ENCODE measurements at regions not wholly inside any gene's neighbourhood (a gene's known extent, or its start where the extent isn't known, plus 50 kb on each side); places are given as distances from the start of the nearest gene placed in this dataset.
A peak's percentile ranks its signal among the peaks of the same experiment; 100 is the strongest.

DNA sequence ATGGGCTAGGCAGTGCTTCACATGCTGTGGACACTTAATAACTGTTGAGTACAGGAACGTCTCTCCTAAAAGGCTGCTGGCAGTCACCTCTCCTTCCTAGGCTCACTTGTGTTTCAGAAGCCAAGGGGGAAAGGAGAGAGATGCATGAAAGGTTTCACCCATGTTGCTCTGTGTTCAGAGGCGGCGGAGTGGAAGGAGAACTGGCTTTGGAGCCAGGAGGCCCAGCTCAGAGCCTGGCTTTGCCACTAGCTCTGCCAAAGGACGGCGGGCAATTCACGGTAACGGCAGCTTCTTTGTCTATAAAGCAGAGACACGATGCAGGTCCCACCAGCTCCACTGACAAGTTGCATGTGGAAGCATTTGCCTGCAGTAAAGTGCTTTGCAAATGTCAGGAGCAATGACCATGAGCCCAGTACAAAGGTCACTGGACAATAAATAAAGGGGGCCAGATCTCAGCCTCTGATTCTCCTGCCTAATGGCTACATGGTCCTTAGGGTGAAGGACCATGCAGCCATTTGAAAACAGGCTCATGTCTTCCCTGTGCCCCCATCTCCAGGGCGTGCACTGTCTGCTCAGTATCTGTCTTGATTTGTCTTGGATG is 171.7 kb upstream of the TLE3 start:
- peak in 3 of 56 donors; percentile 11 to 14 (median 14) for DNase-seq

DNA sequence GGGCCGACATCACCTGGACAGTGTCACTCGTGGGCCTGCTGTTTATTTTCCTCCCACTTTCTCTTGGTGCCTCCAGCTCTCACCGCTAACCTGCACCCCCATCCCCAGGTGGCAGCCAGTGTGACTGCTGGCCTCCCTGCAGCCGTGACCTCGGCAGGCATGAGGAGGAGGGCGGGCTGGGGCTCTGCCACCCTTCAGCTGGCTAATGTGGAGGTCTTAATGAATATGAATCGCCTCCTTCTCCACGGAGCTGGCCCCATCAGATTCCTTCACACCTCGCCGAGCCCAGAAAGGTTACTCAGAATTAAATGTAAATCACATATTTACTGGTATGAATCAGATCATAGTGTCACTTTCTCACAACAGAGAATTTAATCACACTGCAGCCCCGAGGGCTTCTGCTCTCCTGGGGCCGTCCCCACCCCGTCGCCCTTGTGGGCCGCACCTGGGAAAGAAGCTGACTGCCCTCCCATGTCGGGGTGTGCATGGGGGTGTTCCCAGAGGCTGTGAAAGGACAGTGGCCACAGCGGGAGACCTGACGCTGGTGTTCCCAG is 171.1 kb upstream of the TLE3 start:
- no peak for DNase-seq

DNA sequence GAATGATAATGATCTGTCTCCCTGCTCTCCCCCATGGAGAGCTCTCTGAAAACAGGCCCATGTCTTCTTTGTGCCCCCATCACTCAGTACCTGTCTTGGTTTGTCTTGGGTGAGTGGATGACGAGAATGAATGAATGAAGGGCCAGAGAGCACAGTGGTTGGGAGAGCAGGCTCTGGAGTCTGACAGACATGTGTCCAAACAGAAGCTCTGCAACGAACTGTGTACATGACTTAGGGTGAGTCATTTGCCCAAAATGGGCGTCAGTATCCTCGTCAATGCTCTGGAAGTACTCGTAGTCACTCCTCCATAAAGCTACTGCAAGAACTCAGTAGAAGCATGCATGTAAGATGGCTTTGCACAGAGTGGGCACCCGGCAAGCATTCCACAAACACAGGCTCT is 170.2 kb upstream of the TLE3 start:
- DNase-seq = no peak

DNA sequence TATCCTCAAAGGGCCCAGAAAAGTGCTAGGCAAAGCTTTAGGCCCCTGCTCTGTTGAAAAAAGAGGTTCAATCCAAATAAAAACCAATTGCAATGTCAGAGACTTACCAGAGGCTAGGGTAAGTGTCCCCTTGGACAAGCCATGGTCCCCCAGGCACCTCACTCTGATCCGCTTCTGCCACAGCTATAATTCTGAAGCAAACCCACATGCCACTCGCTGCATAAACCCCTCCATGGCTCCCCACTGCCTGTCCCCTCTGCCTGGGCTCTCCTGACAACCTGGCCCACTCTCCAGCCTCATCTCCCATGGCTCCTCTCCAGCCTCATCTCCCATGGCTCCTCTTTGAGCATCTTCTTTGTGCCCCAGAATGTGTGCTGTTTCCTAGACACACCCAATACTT is 169.6 kb upstream of the TLE3 start:
- no peak for DNase-seq

DNA sequence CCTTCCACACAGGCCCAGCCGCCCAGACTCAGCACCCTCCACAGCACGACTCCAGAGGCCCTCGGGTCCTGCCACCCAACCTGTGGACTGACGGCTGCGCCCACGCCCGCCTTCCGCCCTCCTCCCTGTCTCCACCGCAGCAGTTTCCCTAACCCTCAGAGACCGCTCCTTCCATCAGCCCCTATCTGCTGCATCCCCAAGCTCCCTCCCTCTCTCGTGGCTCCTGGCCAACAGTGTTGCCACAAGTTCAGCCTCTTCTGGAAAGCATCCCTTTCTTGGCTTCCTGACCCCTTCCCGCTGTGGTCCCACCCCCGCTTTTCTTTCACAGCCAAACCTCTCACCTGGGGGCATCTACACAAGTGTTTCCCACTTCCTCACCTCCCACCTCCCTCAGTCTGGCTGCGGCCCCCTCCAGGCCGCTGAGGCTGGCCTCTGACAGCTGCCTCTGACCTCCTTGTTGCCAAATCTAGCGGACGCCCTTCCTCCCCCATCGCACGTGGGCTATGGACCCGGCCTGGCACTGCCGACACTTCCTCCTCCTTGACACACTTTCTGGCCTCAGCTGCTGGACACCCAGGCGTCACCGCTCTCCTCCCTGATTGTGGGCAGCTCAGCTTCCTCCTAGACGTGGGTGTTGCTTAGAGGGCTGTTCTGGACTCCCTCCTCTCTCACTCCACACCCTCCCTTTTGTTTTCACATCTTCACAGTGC is 168.8 kb upstream of the TLE3 start:
- peak in 41 of 56 donors; percentile 10 to 71 (median 40) for DNase-seq

DNA sequence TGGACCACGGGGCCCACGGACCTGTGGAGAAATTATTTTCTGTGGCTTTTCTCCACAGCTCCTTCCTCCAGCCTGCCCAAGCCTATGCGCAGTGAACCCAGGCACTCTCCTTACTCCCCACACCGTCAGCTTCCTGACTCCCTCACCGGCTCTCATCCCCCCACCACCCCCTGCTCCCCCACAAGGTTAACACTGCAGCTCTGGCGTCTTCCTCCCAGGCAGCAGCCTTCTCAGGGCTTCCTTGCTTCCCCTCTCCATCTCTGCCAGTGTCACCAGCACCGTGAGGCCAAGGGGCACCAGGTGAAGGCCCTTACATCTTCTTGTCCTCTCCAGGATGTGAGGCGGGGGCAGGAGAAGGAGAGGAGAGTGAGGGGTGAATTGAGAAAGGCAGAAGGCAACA is 168.3 kb upstream of the TLE3 start:
- no peak for DNase-seq

DNA sequence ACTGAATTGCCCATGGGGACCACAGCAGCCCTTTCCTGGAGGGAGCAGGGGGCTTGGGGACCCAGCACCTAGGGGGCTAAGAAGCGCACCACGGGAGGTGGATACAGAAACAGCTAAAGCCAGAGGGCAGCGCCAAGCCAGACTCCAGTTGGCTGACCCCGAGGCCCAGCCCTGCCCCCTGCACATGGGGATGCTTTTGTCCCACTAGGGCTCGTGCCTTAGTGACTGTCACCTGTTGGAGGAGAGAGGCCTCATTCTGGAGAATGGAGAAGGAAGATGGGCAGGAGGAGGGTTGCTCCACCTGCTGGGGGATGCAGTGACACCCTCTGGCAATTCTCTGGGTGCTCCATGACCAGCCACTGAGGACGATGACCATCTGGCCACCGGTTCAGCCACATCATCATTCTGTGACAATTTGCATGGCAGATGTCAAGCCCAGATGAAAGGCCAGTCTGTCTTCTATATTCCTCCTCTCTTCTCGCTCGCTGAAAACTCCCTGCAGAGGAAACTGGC is 167.8 kb upstream of the TLE3 start:
- DNase-seq = no peak

DNA sequence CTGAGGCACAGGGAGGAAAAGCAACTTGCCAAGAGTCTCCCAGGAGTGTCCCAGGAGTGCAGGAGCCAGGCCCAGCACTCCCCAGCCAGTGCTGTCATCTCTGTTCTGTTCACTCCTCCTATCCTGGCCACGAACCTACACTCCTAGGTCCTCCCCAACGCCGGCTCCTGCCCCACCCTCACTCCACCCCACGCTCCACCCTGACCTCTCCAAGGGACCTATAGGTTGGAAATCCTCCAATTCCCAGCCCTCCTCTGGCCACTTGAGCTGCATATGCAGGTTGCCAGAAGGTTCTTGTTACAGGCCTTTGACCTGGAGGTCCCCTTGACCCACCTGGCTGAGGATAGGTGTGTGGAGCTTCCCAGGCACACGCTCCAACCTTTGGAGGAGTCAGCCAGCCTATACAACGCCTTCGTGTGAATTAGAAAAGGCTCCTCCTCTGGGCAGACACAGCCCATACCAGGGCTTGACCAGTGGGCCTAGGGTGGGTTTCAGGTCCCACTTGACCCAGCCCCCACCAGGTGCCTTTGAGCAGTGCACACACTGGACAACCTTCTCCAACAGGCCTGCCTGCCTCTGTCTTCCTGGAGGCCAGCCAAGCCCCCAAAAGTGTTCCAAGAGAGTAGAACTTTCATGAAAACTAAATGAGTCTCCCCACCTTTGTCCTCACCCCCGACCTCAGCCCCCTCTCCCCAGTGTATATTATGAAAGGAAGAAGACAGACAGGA is 167.2 kb upstream of the TLE3 start:
- DNase-seq = no peak

DNA sequence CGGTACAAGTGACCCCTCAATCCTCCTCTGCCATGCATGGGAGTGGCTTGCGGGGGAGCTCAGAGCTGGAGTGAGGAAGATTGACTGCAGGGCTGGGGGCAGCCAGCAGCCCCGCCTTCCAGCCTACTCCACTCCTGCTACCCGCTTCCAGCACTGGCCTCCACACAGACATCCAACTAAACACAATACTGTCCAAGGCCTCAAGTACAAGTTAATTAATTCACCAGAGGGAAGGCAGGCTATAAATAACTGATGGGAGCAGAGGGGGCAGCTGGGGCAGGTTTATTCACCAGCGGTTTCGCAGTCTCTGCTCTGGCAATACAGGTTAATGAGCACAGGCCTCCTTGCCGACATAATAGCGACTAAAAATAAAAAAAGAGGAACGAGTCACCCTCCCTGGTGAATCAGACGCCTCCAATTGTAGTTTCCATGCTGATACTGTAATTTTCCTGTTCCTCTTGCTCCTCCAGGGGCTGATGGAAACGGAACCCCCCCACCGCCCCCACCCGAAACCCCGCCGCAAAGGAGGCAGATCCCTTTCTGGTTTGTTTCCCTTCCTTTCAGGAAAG is 166.4 kb upstream of the TLE3 start:
- DNase-seq = peak in 17 of 56 donors; percentile 12 to 73 (median 28)

DNA sequence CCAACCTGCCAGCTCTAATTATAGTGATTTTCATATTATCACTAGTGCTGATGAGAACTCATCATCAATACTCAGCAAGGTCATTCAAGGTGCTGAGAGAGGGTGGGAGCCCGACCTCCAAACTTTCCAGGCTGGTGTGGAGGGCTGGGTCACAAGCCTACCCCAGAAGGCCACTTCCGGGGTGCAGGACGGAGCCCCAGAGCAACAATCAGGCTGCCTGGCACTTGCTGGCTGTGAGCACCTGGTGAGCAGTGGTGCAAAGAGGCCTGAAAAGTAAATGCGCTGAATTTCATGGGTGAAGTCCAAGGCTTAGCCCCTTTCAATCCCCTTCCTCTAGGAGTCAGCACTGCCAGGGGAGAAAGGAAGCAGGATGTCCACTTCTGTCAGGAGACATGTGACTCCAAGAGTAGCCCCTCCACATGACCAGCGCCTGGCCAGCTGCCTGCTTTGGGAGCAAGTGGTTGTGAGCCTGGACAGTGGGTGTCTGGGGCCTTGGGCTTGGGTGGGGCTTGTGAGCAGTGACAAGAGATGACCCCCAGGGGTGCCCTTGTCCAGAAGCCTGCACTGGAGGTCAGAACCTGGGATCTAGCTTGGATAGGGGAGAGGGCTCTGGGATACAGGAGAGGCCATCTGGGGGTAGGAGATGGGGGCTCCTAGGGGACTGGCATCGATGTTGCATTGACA is 165.0 kb upstream of the TLE3 start:
- peak in 18 of 56 donors; percentile 4 to 65 (median 21) for DNase-seq

DNA sequence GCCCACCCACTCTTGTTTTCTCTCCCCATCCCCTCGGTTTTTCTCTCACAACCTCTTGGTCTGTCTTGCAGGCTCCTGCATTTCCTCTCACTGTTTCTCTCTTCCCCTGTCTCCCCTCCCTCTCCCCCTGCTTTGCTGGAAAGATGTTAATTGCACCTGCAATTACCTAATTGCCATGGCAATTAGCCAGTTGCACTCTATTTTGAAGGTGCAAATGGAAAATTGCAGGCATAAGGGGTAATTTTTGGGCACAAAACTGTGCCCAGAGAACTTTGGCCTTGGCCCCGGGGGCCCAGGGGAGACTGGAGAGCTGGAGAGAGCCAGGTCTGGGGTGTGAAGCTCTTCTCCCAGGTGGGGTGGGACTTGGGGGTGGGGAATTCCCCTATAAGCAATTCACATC is 164.5 kb upstream of the TLE3 start:
- no peak for DNase-seq

DNA sequence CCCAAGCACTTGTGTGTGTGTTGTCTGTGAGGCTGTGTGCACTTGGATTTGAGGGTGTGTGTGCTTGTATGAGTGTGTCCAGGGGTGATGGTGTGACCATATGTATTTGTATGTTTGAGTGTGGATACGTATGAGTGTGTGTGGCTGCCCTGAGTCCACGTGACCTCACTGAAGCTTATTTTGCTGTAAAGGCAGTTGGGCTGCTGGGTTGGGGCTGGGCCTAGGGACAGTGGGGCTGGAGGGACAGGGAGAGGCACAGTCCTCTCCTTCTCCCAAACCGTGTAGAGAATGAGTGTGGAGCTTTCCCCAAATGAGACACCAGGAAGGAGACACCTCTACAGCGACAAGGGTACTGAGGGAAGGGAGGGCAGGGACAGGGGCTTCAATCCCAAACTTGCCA is 163.4 kb upstream of the TLE3 start:
- no peak for DNase-seq

DNA sequence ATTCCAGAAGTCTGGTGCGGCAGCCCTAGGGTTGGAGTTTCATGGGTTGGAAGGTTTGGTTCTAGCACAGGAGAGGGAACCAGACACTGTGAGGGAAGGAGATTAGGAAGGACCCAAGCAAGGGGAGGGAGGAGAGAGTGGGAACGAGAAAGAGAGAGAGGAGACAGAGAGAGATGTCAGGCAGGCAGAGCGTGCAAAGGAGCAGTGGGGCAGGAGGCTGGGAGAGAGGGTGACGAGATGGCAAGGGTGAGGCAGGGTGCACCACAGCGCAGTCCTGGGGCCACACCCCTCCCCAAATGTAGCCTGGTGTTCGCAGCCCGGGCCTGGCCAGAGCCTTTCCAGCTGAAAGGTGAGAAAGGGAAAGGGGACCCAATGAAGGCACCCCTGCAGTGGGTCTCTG is 162.9 kb upstream of the TLE3 start:
- DNase-seq = no peak

DNA sequence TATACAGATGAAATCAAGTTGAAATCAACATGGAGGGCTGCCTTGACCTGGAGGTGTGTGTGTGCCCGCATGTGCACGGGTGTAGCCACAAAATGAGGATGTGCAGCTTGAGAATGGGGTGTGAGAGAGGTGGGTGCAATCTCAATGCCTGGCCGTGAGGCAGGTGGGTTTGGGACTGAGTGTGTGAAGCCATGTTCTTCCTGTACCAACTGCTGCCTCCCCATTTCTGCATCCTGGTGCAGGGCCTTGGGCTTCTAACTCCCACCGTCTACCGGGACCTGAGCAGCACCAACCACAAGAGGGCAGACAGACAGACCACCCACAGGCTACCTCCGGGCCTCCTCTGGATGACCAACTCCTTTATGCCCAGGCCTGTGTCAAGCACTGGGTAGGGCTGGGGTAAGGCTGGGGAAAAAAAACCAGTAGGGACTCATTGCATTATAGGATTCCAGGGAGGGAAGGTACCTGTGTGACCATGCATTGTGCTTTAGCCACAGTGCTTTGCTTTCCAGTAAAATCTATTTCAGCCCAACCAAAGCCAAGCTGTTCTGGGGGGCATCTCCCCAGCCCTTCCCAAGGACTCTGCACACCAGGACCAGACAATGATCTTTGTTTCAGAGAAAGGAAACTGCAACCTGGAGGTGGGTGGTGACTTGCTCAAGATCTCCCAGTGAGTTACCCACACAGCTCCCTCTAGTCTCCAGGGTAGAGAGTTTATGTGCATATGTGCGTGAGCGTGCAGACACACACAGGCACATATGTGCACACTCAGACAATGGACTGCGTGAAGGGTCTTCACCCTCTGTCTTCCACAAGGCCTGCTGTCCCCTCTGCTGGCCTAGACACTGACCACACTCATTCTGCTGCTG is 162.2 kb upstream of the TLE3 start:
- no peak for DNase-seq

DNA sequence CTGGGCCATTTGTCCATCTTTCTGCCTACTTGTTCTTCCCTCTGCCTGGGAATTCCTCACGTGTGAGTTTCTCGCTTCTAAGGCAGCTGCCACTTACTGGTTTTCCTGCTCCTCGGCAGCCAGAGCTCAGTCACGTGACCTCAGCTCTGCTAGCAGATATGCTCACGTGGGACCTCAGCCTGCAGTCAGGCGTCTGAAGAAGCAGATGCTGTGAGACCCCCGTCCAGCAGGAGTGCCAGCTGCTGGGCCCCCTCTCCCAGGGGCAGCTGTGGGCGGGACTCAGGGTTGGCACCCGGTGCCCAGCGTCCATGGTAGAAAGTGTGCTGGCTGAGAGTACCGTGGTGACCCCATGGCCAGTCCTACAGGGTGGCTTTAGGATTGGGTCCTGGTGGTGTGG is 161.3 kb upstream of the TLE3 start:
- peak in 32 of 56 donors; percentile 7 to 90 (median 26) for DNase-seq

DNA sequence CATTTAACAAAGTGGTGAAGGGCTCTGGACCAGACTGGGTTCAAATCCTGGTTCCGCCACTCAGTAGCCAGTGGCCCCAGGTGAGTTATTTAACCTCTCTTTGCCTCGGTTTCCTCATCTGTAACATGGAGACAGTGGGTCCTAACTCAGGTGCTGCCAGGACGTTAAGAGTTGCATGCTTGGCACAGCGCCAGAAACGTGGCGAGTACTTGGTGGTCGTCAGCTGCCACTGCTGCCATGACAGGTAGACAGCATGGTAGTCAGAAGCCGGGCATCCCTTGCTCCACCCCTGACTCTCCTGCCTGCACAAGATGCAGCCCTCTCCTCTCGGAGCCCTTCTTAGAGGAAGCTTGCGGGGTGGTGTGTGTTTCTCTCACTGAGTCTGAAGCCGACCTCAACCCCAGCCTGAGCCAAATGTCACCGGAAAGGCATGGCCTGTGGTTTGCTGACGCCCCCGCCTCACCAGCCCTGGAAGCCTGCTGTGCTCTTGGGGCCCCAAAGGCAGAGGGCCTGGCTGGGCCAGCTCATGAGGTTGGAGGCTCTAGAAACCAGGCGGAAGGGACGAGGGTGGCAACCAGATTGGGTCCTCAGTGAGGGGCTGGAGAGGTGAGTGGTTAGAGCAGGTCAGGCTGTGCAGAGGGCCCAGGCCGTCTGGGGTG is 160.8 kb upstream of the TLE3 start:
- DNase-seq = peak in 7 of 56 donors; percentile 4 to 62 (median 29)

DNA sequence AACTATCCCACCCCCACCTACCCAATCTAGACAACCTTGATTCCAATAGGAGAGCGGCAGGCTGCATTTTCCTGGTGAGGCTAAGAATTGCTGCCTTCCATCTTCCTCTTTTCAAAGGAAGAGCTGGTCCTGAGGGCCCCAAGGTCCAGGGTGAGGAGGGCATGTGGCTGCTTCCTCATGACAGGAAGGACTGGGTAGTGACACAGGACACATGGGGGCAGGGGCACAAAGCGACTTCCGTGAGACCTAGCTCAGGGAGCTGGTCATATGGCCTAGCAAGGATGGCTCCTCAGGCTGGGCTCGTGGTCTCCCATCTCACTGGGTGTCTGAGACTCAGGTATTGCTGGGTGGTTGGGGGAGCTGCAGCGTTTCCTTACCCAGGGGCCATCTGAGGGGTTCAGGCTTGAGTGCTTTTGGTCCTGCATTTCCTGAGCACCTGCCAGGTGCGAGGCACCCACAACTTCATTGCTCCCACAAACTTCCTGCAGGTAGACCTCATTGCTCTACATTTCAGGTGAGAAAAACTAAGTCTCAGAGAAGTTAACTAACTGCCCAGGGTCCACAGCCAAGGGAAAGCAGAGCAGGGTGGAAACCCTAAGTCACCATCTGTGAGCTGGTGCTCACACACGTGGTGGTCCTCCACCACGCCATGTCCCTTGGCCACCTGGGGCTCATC is 160.0 kb upstream of the TLE3 start:
- DNase-seq = peak in 2 of 56 donors; percentile 13 to 55

DNA sequence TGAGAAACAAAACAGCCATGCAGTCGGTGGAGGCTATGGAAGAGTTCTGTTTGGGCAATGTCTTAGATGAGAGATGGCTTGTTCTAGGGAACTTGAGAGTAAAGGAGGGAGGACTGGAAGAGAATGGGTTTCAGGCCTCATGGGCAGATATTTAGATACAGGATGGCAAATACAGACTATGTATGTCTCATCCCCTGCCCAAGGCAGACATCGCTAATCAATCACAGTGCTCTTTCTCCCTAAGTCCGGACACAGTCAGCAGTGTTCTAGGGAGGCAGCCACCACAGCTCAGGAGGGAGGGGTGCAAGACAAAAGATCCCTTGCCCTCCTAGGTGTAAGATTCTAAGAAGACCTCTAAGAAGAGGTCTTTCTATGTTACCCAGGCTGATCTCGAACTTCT is 159.3 kb upstream of the TLE3 start:
- no peak for DNase-seq

DNA sequence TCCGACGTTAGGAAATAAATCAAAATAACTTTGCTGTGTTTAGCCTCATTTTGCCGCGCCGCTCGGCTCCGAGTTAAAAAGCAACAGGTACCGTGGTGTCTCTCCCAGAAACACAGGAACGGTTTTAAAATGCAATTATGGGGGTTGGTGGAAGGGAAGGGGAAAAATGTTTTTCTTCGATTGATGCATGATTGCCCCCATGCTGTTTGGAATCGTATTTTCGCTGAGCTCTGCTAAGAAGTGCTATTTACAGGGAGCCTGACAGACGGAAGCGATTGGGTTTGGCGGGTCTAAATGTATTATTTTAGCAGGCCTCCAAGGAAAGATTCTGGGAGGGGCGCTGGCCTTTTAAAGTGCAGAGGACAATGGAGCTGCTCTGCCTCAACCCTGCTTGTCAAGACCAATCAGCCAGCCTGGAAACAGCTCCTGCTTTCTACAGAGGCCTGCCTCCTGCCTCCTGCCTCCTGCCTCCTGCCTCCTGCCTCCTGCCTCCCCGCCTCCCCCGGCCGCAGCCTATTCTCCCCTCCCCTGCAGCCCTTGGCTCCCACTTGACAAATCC is 156.7 kb upstream of the TLE3 start:
- DNase-seq = no peak

All from amygdala (tissue), 56 donors.